ENCODE measurements at regions not wholly inside any gene's neighbourhood (a gene's known extent, or its start where the extent isn't known, plus 50 kb on each side); places are given as distances from the start of the nearest gene placed in this dataset.
A peak's percentile ranks its signal among the peaks of the same experiment; 100 is the strongest.

DNA sequence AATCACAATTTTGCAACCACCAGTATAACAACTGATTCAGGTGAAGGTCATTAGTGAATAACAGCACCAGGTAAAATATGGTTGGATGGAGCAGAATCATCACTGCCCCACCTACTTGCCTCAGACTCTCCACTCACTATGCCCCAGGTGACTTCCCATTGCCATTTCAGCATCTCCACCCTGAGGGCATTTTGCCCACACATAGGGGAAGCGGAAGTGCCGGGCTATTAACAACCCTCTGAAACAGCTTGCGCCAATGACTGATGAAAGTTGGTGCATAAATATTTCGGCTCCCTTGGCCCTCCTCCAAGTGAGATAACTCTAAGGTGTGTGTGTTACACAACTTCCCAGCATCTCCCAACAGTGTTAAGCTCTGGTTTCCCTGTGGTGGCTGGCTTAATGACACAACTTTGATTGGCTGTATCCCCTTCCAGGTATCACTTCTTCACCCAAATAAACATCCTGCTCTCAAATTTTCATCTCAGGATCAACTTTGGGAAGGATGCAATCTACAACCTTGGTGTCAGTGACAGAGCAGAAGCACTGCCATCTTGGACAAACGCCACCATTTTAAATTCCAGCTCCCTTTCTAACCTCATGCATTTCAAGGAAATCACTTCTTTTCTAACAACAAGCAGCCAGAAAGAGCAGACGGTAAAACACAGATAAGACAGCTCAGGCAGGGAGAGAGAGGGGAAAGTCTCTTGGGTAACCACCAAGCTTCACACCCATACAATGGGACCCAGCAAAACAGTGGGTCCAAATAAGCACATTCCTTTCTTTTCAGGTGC lies 73.6 kb upstream of the PPP2R5C start (continued):
- TF ChIP-seq, protein P1, sequence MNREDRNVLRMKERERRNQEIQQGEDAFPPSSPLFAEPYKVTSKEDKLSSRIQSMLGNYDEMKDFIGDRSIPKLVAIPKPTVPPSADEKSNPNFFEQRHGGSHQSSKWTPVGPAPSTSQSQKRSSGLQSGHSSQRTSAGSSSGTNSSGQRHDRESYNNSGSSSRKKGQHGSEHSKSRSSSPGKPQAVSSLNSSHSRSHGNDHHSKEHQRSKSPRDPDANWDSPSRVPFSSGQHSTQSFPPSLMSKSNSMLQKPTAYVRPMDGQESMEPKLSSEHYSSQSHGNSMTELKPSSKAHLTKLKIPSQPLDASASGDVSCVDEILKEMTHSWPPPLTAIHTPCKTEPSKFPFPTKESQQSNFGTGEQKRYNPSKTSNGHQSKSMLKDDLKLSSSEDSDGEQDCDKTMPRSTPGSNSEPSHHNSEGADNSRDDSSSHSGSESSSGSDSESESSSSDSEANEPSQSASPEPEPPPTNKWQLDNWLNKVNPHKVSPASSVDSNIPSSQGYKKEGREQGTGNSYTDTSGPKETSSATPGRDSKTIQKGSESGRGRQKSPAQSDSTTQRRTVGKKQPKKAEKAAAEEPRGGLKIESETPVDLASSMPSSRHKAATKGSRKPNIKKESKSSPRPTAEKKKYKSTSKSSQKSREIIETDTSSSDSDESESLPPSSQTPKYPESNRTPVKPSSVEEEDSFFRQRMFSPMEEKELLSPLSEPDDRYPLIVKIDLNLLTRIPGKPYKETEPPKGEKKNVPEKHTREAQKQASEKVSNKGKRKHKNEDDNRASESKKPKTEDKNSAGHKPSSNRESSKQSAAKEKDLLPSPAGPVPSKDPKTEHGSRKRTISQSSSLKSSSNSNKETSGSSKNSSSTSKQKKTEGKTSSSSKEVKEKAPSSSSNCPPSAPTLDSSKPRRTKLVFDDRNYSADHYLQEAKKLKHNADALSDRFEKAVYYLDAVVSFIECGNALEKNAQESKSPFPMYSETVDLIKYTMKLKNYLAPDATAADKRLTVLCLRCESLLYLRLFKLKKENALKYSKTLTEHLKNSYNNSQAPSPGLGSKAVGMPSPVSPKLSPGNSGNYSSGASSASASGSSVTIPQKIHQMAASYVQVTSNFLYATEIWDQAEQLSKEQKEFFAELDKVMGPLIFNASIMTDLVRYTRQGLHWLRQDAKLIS (CRISPR knock-in tag; IDR thresholded peaks at IDR 0.05): no peak
- no peak for TF ChIP-seq ZSCAN29 (IDR thresholded peaks at IDR 0.05)
- TF ChIP-seq NFE2L1 (tag; IDR thresholded peaks at IDR 0.05; ENCODE audit: borderline replicate concordance, low read depth): no peak
- no peak for TF ChIP-seq PCBP1 (IDR thresholded peaks at IDR 0.05; ENCODE audit: low read depth, low read length, poor library complexity, severe bottlenecking)
- TF ChIP-seq, protein P2, sequence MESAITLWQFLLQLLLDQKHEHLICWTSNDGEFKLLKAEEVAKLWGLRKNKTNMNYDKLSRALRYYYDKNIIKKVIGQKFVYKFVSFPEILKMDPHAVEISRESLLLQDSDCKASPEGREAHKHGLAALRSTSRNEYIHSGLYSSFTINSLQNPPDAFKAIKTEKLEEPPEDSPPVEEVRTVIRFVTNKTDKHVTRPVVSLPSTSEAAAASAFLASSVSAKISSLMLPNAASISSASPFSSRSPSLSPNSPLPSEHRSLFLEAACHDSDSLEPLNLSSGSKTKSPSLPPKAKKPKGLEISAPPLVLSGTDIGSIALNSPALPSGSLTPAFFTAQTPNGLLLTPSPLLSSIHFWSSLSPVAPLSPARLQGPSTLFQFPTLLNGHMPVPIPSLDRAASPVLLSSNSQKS (CRISPR knock-in tag; IDR thresholded peaks at IDR 0.05): no peak
- no peak for TF ChIP-seq ZNF124 (CRISPR knock-in tag; IDR thresholded peaks at IDR 0.05)
- TF ChIP-seq KDM5B (IDR thresholded peaks at IDR 0.05; ENCODE audit: insufficient replicate concordance, low read depth, low read length): no peak
- no peak for TF ChIP-seq PURB (CRISPR knock-in tag; IDR thresholded peaks at IDR 0.05; ENCODE audit: low read depth)
- no peak for TF ChIP-seq MYBL2 (IDR thresholded peaks at IDR 0.05; ENCODE audit: low read depth)
- no peak for TF ChIP-seq MYBL2 (CRISPR knock-in tag; IDR thresholded peaks at IDR 0.05; ENCODE audit: borderline replicate concordance)
- no peak for TF ChIP-seq FOXA3 (CRISPR knock-in tag; conservative IDR thresholded peaks at IDR 0.05 in 1 of 2, IDR thresholded peaks at IDR 0.05 in 1 of 2)
- TF ChIP-seq, protein P3, sequence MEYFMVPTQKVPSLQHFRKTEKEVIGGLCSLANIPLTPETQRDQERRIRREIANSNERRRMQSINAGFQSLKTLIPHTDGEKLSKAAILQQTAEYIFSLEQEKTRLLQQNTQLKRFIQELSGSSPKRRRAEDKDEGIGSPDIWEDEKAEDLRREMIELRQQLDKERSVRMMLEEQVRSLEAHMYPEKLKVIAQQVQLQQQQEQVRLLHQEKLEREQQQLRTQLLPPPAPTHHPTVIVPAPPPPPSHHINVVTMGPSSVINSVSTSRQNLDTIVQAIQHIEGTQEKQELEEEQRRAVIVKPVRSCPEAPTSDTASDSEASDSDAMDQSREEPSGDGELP (CRISPR knock-in tag; IDR thresholded peaks at IDR 0.05; ENCODE audit: borderline replicate concordance): no peak
- no peak for TF ChIP-seq RBM34 (IDR thresholded peaks at IDR 0.05; ENCODE audit: borderline replicate concordance, insufficient read depth, low read length)
- TF ChIP-seq HDAC1 (IDR thresholded peaks at IDR 0.05): peak in 1 of 2 experiments; percentile 44; a peak in 1 of 4 replicates
- TF ChIP-seq NFRKB (IDR thresholded peaks at IDR 0.05; ENCODE audit: low read depth): no peak
- 0 out of 2 replicates have a peak, but pooled peaks have one; percentile 26 for TF ChIP-seq SOX6 (IDR thresholded peaks at IDR 0.05)
- TF ChIP-seq, protein P4, sequence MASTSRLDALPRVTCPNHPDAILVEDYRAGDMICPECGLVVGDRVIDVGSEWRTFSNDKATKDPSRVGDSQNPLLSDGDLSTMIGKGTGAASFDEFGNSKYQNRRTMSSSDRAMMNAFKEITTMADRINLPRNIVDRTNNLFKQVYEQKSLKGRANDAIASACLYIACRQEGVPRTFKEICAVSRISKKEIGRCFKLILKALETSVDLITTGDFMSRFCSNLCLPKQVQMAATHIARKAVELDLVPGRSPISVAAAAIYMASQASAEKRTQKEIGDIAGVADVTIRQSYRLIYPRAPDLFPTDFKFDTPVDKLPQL (IDR thresholded peaks at IDR 0.05; ENCODE audit: extremely low read depth, insufficient read length): no peak
- TF ChIP-seq ZNF589 (CRISPR knock-in tag; IDR thresholded peaks at IDR 0.05; ENCODE audit: low read depth): 0 out of 2 replicates have a peak, but pooled peaks have one; percentile 29

Measured in K562 (cell line).